GM12878 (cell line): ENCODE measurements at regions not wholly inside any gene's neighbourhood (a gene's known extent, or its start where the extent isn't known, plus 50 kb on each side); places are given as distances from the start of the nearest gene placed in this dataset.

Experiments used
- ATAC-seq: fragments of 200-7000 bp; cut with Tn5 transposase; 3 replicates; pipeline ENCODE4 v1.9.1; 2020; ENCODE audit warnings: mild to moderate bottlenecking, moderate library complexity
- BruUV-seq: library from RNA; stranded (reverse); fragments of 400-500 nt; replicated peaks from 2 replicates; lab custom pipeline; 2021; lab: Mats Ljungman, UMichigan
- CTCF ChIA-PET: fragments of 300-600 bp; sonication (Branson Sonifier 250); formaldehyde crosslinking; extraction: SDS; loops from one replicate; lab custom pipeline; 2021; ENCODE audit warnings: inconsistent platforms; lab: Yijun Ruan, JAX
- POLR2A ChIA-PET: fragments of 350-600 bp; formaldehyde crosslinking; extraction: SDS; loops from one replicate; lab custom pipeline; 2021; ENCODE audit warnings: inconsistent platforms; lab: Charles Lee
- RAD21 ChIA-PET: fragments of 300-600 bp; sonication (Branson Sonifier 250); formaldehyde crosslinking; loops from one replicate; lab custom pipeline; 2023; ENCODE audit warnings: antibody characterized with exemption; ENCODE audit not compliant: unreplicated experiment; lab: Charles Lee
- SMC1A ChIA-PET: fragments of 300-600 bp; sonication (Branson Sonifier 250); formaldehyde crosslinking; loops from one replicate; lab custom pipeline; 2023; ENCODE audit not compliant: unreplicated experiment, uncharacterized antibody; lab: Charles Lee
- DNase-seq: peaks from one replicate; pipeline ENCODE4 v3.0.0-alpha.2; 2011; ENCODE audit warnings: low read depth, low spot score
- FAIRE-seq: peaks from 3 replicates; lab custom pipeline; 2011; peaks lifted over from hg19 to GRCh38; lab: Jason Lieb, UNC
- H2AFZ ChIP-seq: 2 replicates; pipeline ENCODE4 v1.6.0; 2011; ENCODE audit warnings: low read depth, low read length, control low read depth; ENCODE audit not compliant: control insufficient read depth
- H3K27ac ChIP-seq: 2 replicates; pipeline ENCODE4 v1.5.1; 2011; ENCODE audit warnings: control low read depth; ENCODE audit not compliant: control insufficient read depth, insufficient read depth
- H3K27me3 ChIP-seq, 2 experiments: replicated peaks in 1 of 2; 2 replicates each; pipeline versions ENCODE4 v1.6.0 to v1.6.1; 2011; ENCODE audit warnings: low read length in 1 of 2; ENCODE audit not compliant: control insufficient read depth in 2 of 2, insufficient read depth in 2 of 2
- H3K36me3 ChIP-seq, 2 experiments: 2 replicates each; pipeline ENCODE4 v1.5.1; 2011; ENCODE audit warnings: low read length in 1 of 2; ENCODE audit not compliant: control insufficient read depth in 2 of 2, insufficient read depth in 2 of 2
- H3K4me1 ChIP-seq: 2 replicates; pipeline ENCODE4 v1.6.1; 2011; ENCODE audit warnings: mild to moderate bottlenecking, low read length, moderate library complexity, mixed read lengths; ENCODE audit not compliant: control insufficient read depth, insufficient read depth
- H3K4me2 ChIP-seq: 2 replicates; pipeline ENCODE4 v1.6.0; 2011; ENCODE audit warnings: control low read depth; ENCODE audit not compliant: control insufficient read depth, insufficient read depth
- H3K4me3 ChIP-seq: fragments of 200-600 bp; sonication (generic); 2 replicates; pipeline ENCODE4 v1.5.1; 2016
- H3K79me2 ChIP-seq: 2 replicates; pipeline ENCODE4 v1.6.0; 2011; ENCODE audit warnings: low read length; ENCODE audit not compliant: control insufficient read depth, insufficient read depth
- H3K9ac ChIP-seq: 2 replicates; pipeline ENCODE4 v1.8.0; 2011; ENCODE audit warnings: low read length, control low read depth, mixed read lengths; ENCODE audit not compliant: control insufficient read depth, insufficient read depth
- H3K9me3 ChIP-seq: replicated peaks from 3 replicates; pipeline ENCODE4 v1.5.1; 2011; ENCODE audit warnings: mild to moderate bottlenecking, low read length; ENCODE audit not compliant: control insufficient read depth, insufficient read depth
- H4K20me1 ChIP-seq: 2 replicates; pipeline ENCODE4 v1.6.0; 2011; ENCODE audit not compliant: control insufficient read depth, insufficient read depth
- ATF7 ChIP-seq: fragments of 450-650 bp; IDR thresholded peaks from 2 replicates; pipeline ENCODE4 v1.6.1; 2016; ENCODE audit warnings: low read depth, mild to moderate bottlenecking
- CEBPZ ChIP-seq: fragments of 150-350 bp; IDR thresholded peaks from 2 replicates; pipeline ENCODE4 v1.6.1; 2016; ENCODE audit warnings: low read depth, low read length
- HDAC6 ChIP-seq: fragments of 200-600 bp; sonication (generic); IDR thresholded peaks from one replicate; pipeline ENCODE4 v1.8.0; 2017; ENCODE audit warnings: antibody characterized with exemption; ENCODE audit not compliant: unreplicated experiment
- MTA2 ChIP-seq: fragments of 450-650 bp; IDR thresholded peaks from 2 replicates; pipeline ENCODE4 v1.6.1; 2016; ENCODE audit warnings: low read depth, mild to moderate bottlenecking, moderate library complexity
- REST ChIP-seq: IDR thresholded peaks from 2 replicates; pipeline ENCODE4 v1.6.1; 2012; ENCODE audit warnings: mild to moderate bottlenecking, low read depth, low read length
- WGBS: methylation state at CpG from one replicate; pipeline ENCODE4 v1.1.6; 2016; ENCODE audit warnings: low lambda C conversion rate; ENCODE audit not compliant: insufficient replicate concordance, insufficient coverage; ENCODE audit errors: missing lambda C conversion rate; 5-methylcytosine and 5-hydroxymethylcytosine counted together
- in situ Hi-C: fragments of 300-500 bp; cut with MboI; formaldehyde crosslinking; loops from 9 replicates; pipeline ENCODE4 v1.14.3; 2018; ENCODE audit warnings: mixed read lengths
- intact Hi-C: fragments of 100-400 bp; cut with micrococcal nuclease; formaldehyde crosslinking; loops from one replicate; pipeline ENCODE4 v1.14.2; 2022; ENCODE audit not compliant: unreplicated experiment
- TF ChIP-seq, protein P1 (sequence below): fragments of 450-650 bp; IDR thresholded peaks from 2 replicates; pipeline ENCODE4 v1.6.1; 2016; ENCODE audit warnings: mild to moderate bottlenecking, moderate library complexity, borderline replicate concordance

- no peak for DNase-seq
- no TSS peak for BruUV-seq
- RAD21 ChIA-PET, result no interaction called here
- Histone ChIP-seq H3K4me2 (no peak overlapping the region), H3K79me2 (no peaks in the 10 kb centered on the region), H3K27me3 (no peaks in the 10 kb centered on the region), H3K9ac (no peak overlapping the region), H3K9me3 (no peaks in the 10 kb centered on the region), H3K4me3 (no peak overlapping the region), H4K20me1 (no peaks in the 10 kb centered on the region), H3K4me1 (no peaks in the 10 kb centered on the region), H3K36me3 (no peaks in the 10 kb centered on the region), H2AFZ (no peak overlapping the region), H3K27ac (no peak overlapping the region)
- CTCF ChIA-PET, result interaction anchor here (1.0 kb wide), 1 partner anchor 38 kb away, joined by 3 read pairs; no protein-coding TSS in a partner anchor
- in situ Hi-C loops, result no loop called here
- WGBS, result 4% methylated on average over 2 of the region's 2 CpGs
- no peak for FAIRE-seq
- ATAC-seq, result no peak
- SMC1A ChIA-PET, result no interaction called here
- no peak for TF ChIP-seq CEBPZ
- no peak for TF ChIP-seq REST
- no peak for TF ChIP-seq HDAC6
- TF ChIP-seq, protein P1, sequence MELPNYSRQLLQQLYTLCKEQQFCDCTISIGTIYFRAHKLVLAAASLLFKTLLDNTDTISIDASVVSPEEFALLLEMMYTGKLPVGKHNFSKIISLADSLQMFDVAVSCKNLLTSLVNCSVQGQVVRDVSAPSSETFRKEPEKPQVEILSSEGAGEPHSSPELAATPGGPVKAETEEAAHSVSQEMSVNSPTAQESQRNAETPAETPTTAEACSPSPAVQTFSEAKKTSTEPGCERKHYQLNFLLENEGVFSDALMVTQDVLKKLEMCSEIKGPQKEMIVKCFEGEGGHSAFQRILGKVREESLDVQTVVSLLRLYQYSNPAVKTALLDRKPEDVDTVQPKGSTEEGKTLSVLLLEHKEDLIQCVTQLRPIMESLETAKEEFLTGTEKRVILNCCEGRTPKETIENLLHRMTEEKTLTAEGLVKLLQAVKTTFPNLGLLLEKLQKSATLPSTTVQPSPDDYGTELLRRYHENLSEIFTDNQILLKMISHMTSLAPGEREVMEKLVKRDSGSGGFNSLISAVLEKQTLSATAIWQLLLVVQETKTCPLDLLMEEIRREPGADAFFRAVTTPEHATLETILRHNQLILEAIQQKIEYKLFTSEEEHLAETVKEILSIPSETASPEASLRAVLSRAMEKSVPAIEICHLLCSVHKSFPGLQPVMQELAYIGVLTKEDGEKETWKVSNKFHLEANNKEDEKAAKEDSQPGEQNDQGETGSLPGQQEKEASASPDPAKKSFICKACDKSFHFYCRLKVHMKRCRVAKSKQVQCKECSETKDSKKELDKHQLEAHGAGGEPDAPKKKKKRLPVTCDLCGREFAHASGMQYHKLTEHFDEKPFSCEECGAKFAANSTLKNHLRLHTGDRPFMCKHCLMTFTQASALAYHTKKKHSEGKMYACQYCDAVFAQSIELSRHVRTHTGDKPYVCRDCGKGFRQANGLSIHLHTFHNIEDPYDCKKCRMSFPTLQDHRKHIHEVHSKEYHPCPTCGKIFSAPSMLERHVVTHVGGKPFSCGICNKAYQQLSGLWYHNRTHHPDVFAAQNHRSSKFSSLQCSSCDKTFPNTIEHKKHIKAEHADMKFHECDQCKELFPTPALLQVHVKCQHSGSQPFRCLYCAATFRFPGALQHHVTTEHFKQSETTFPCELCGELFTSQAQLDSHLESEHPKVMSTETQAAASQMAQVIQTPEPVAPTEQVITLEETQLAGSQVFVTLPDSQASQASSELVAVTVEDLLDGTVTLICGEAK, result no peak
- TF ChIP-seq MTA2, result no peak
- TF ChIP-seq ATF7, result no peak
- POLR2A ChIA-PET, result no interaction called here
- intact Hi-C loops, result no loop called here
Observed at GRCh38 chrX:87736576-87736975, 219.0 kb downstream of the KLHL4 start.
